ENCODE measurements at regions not wholly inside any gene's neighbourhood (a gene's known extent, or its start where the extent isn't known, plus 50 kb on each side); places are given as distances from the start of the nearest gene placed in this dataset.
"Not testable (repeated sequence)": the region's sequence is repeated elsewhere in the genome, so short reads cannot be mapped to it uniquely, and the experiment has no call there.

DNA sequence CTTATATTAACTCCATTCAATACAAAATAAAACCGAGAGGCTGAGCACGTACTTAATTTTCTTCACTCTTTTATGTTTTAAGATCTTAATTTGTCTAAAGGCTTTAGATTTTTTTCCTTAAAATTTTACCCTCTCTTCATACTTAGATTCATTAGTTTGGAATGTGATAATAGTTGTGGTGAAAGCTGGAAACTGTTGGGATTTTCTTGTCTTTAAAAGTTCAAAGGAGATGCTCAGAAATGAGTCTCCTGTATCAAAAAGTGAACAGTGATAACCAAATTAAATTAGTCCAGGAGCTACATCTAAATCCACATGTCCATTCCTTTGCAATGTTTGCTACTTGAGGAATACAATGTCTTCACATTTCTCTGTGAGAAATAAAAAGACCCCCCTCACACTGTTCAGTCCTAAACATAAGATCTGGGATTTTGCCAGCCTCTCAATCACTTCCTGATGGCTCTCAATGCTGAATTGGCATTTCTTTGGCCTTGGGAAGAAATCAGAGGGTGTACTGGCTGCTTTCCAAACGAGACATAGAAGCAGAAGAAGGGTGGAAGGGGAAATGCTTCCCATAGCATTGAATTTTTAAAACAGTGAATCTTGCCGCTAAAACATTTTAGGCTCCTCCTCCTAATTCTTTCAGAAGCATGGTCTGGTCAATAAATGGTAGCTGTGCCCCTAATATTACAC, 245.0 kb downstream of the SHOX2 start:
- H3K27me3 Mint-ChIP-seq, result peaks cover 0 to 11% (median 6%) of the 10 kb centered on the region in 5 donors
- no peak for ATAC-seq

GRCh38 chr3:157859541-157859940, 246.7 kb downstream of the SHOX2 start:
- POLR2A ChIA-PET, result no interaction called here
- CTCF ChIA-PET, result no interaction called here
- no peak overlapping the region for H3K27ac Mint-ChIP-seq
- no peaks in the 10 kb centered on the region for H3K36me3 Mint-ChIP-seq
- ATAC-seq (no peak), DNase-seq (no peak)
- Histone ChIP-seq H3K27ac (ENCODE audit: low read depth, low read length) (no peak overlapping the region), H3K27me3 (ENCODE audit: control insufficient read depth in 2 of 2, insufficient read depth in 2 of 2, low read length in 2 of 2) (no peaks in the 10 kb centered on the region), H3K36me3 (ENCODE audit: control insufficient read depth in 2 of 3, insufficient read depth in 3 of 3, low read length in 3 of 3) (no peaks in the 10 kb centered on the region), H3K4me1 (ENCODE audit: control insufficient read depth in 2 of 2, insufficient read depth in 2 of 2, low read length in 2 of 2) (no peaks in the 10 kb centered on the region), H3K9me3 (ENCODE audit: control insufficient read depth in 2 of 3, low read length in 3 of 3) (no peaks in the 10 kb centered on the region), H3K4me3 (ENCODE audit: low read length) (no peak overlapping the region)
- no peak overlapping the region for H3K4me3 Mint-ChIP-seq
- no peaks in the 10 kb centered on the region for H3K4me1 Mint-ChIP-seq
- H3K27me3 Mint-ChIP-seq, result peaks cover 0 to 11% (median 6%) of the 10 kb centered on the region in 5 donors
- intact Hi-C loops (cut with micrococcal nuclease), result no loop called here
- H3K9me3 Mint-ChIP-seq, result peaks cover 0 to 3% (median 0%) of the 10 kb centered on the region in 11 donors

More for the DNA sequence above, 245.0 kb downstream of the SHOX2 start:
- H3K27ac ChIP-seq (ENCODE audit: low read depth, low read length), result no peak overlapping the region
- DNase-seq, result no peak
- no peaks in the 10 kb centered on the region for H3K4me1 Mint-ChIP-seq
- ChIA-PET POLR2A (no interaction called here), CTCF (no interaction called here)
- H3K27ac Mint-ChIP-seq, result no peak overlapping the region
- H3K4me3 ChIP-seq (ENCODE audit: low read length), result no peak overlapping the region
- no peak overlapping the region for H3K4me3 Mint-ChIP-seq
- H3K4me1 ChIP-seq (ENCODE audit: control insufficient read depth in 2 of 2, insufficient read depth in 2 of 2, low read length in 2 of 2), result no peaks in the 10 kb centered on the region
- H3K9me3 ChIP-seq (ENCODE audit: control insufficient read depth in 2 of 3, low read length in 3 of 3), result no peaks in the 10 kb centered on the region
- intact Hi-C loops (cut with micrococcal nuclease), result loop anchor here in 1 of 2 donors (10.0 kb wide), 1 partner anchor 674 kb away; no protein-coding TSS in a partner anchor
- H3K36me3 Mint-ChIP-seq, result no peaks in the 10 kb centered on the region
- H3K36me3 ChIP-seq (ENCODE audit: control insufficient read depth in 2 of 3, insufficient read depth in 3 of 3, low read length in 3 of 3), result no peaks in the 10 kb centered on the region
- H3K27me3 ChIP-seq (ENCODE audit: control insufficient read depth in 2 of 2, insufficient read depth in 2 of 2, low read length in 2 of 2), result no peaks in the 10 kb centered on the region
- peaks cover 0 to 3% (median 0%) of the 10 kb centered on the region in 11 donors for H3K9me3 Mint-ChIP-seq

GRCh38 chr3:157858821-157859220, 247.4 kb downstream of the SHOX2 start:
- ATAC-seq (no peak), DNase-seq (no peak)
- Mint-ChIP-seq H3K9me3 (peaks cover 0 to 3% (median 0%) of the 10 kb centered on the region in 11 donors), H3K27ac (no peak overlapping the region), H3K36me3 (no peaks in the 10 kb centered on the region), H3K4me1 (no peaks in the 10 kb centered on the region), H3K27me3 (peaks cover 0 to 11% (median 6%) of the 10 kb centered on the region in 5 donors), H3K4me3 (no peak overlapping the region)
- H3K4me3 ChIP-seq (ENCODE audit: low read length), result no peak overlapping the region
- no peaks in the 10 kb centered on the region for H3K27me3 ChIP-seq (ENCODE audit: control insufficient read depth in 2 of 2, insufficient read depth in 2 of 2, low read length in 2 of 2)
- intact Hi-C loops (cut with micrococcal nuclease), result no loop called here
- ChIA-PET CTCF (no interaction called here), POLR2A (no interaction called here)
- no peaks in the 10 kb centered on the region for H3K36me3 ChIP-seq (ENCODE audit: control insufficient read depth in 2 of 3, insufficient read depth in 3 of 3, low read length in 3 of 3)
- H3K27ac ChIP-seq (ENCODE audit: low read depth, low read length), result no peak overlapping the region
- no peaks in the 10 kb centered on the region for H3K4me1 ChIP-seq (ENCODE audit: control insufficient read depth in 2 of 2, insufficient read depth in 2 of 2, low read length in 2 of 2)
- H3K9me3 ChIP-seq (ENCODE audit: control insufficient read depth in 2 of 3, low read length in 3 of 3), result no peaks in the 10 kb centered on the region

DNA sequence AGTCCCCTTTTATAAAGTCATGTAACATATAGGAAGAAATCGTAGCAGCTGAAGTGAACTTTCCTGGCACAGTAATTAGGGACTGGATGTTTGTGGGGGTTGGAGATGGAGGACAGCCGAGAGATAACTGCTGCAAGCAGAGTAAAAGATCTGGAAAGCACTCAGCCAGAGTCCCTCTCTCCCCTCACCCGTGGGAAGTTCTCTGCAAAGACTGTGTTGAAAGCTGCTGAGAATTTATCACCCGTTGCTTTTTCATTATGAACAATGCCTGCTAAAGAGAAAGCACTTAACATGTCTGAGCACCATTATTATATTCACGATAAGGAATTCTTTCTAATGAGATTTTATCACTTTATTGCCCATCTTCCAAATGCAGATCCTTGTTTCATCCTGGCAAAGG, 248.8 kb downstream of the SHOX2 start:
- Mint-ChIP-seq H3K27me3 (peaks cover 0 to 6% (median 3%) of the 10 kb centered on the region in 5 donors), H3K4me3 (no peak overlapping the region), H3K27ac (no peak overlapping the region), H3K4me1 (no peaks in the 10 kb centered on the region), H3K36me3 (no peaks in the 10 kb centered on the region), H3K9me3 (peaks cover 0 to 3% (median 0%) of the 10 kb centered on the region in 11 donors)
- intact Hi-C loops (cut with micrococcal nuclease), result no loop called here
- Histone ChIP-seq H3K27ac (ENCODE audit: low read depth, low read length) (no peak overlapping the region), H3K4me3 (ENCODE audit: low read length) (no peak overlapping the region), H3K9me3 (ENCODE audit: control insufficient read depth in 2 of 3, low read length in 3 of 3) (no peaks in the 10 kb centered on the region), H3K36me3 (ENCODE audit: control insufficient read depth in 2 of 3, insufficient read depth in 3 of 3, low read length in 3 of 3) (no peaks in the 10 kb centered on the region), H3K4me1 (ENCODE audit: control insufficient read depth in 2 of 2, insufficient read depth in 2 of 2, low read length in 2 of 2) (no peaks in the 10 kb centered on the region), H3K27me3 (ENCODE audit: control insufficient read depth in 2 of 2, insufficient read depth in 2 of 2, low read length in 2 of 2) (no peaks in the 10 kb centered on the region)
- no peak for DNase-seq
- CTCF ChIA-PET, result no interaction called here
- ATAC-seq, result no peak
- POLR2A ChIA-PET, result no interaction called here

DNA sequence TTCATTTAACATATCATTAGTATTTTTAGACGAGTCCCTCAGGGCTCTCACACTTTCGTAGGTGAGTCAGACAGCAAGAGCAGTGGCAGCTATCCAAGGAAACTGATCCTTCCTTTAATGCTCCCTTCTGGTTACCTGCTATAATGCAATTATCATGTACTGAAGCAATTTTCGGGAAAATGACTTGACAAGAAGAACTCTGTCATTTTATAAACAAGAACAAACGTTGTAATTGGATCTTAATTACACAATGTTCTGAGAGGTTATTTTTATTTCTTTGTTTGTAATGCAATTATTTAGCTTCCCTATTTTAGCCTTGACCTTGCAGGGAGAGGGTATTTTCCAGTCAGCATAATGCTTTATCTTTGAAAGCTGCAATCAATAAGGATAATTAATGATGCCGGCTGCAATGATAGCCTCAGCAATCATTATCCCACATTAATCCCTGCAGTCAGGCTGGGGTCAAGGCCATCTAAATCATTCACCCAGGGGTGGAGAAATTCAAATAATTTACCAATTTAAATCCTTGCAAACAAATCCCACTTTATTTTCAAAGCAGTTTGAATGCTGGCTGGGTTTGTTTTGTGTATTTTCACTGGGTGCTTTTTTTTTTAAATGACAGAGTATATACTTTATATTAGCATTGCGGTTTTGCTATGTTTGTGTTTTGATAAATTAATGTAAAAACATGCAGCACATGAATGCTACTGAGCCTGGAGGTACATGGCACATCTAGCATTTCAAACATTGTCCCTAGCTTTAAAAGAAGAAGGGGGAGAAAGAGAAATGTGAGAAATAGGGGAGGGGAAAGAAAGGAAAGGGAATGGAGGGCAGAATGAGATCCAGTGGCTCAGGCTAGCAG, 249.9 kb downstream of the SHOX2 start:
- DNase-seq (no peak), ATAC-seq (no peak)
- Histone ChIP-seq H3K27me3 (ENCODE audit: control insufficient read depth in 2 of 2, insufficient read depth in 2 of 2, low read length in 2 of 2) (no peaks in the 10 kb centered on the region), H3K4me1 (ENCODE audit: control insufficient read depth in 2 of 2, insufficient read depth in 2 of 2, low read length in 2 of 2) (no peaks in the 10 kb centered on the region), H3K36me3 (ENCODE audit: control insufficient read depth in 2 of 3, insufficient read depth in 3 of 3, low read length in 3 of 3) (no peaks in the 10 kb centered on the region), H3K27ac (ENCODE audit: low read depth, low read length) (no peak overlapping the region), H3K9me3 (ENCODE audit: control insufficient read depth in 2 of 3, low read length in 3 of 3) (no peaks in the 10 kb centered on the region), H3K4me3 (ENCODE audit: low read length) (no peak overlapping the region)
- intact Hi-C loops (cut with micrococcal nuclease), result no loop called here
- POLR2A ChIA-PET, result no interaction called here
- no peaks in the 10 kb centered on the region for H3K4me1 Mint-ChIP-seq
- no peaks in the 10 kb centered on the region for H3K36me3 Mint-ChIP-seq
- H3K27me3 Mint-ChIP-seq, result peaks cover 0 to 6% (median 3%) of the 10 kb centered on the region in 5 donors
- H3K9me3 Mint-ChIP-seq, result peaks cover 0 to 3% (median 0%) of the 10 kb centered on the region in 11 donors
- CTCF ChIA-PET, result no interaction called here
- H3K4me3 Mint-ChIP-seq, result no peak overlapping the region
- H3K27ac Mint-ChIP-seq, result no peak overlapping the region

GRCh38 chr3:157845839-157846238, 260.4 kb downstream of the SHOX2 start:
- H3K9me3 ChIP-seq (ENCODE audit: control insufficient read depth in 2 of 3, low read length in 3 of 3); H3K36me3 ChIP-seq (ENCODE audit: control insufficient read depth in 2 of 3, insufficient read depth in 3 of 3, low read length in 3 of 3); H3K4me1 Mint-ChIP-seq; H3K9me3 Mint-ChIP-seq; H3K4me3 Mint-ChIP-seq; H3K27ac Mint-ChIP-seq; H3K27me3 ChIP-seq (ENCODE audit: control insufficient read depth in 2 of 2, insufficient read depth in 2 of 2, low read length in 2 of 2); DNase-seq; H3K27ac ChIP-seq (ENCODE audit: low read depth, low read length); POLR2A ChIA-PET; H3K4me1 ChIP-seq (ENCODE audit: control insufficient read depth in 2 of 2, insufficient read depth in 2 of 2, low read length in 2 of 2); CTCF ChIA-PET; ATAC-seq; intact Hi-C loops (cut with micrococcal nuclease); H3K4me3 ChIP-seq (ENCODE audit: low read length); H3K36me3 Mint-ChIP-seq; H3K27me3 Mint-ChIP-seq: not testable (repeated sequence)

All from naive thymus-derived CD4-positive, alpha-beta T cell (primary cell).